ENCODE measurements at regions not wholly inside any gene's neighbourhood (a gene's known extent, or its start where the extent isn't known, plus 50 kb on each side); places are given as distances from the start of the nearest gene placed in this dataset.

- Histone ChIP-seq H3K36me3 (no peaks in the 10 kb centered on the region), H3K4me1 (peaks cover 5 to 11% (median 8%) of the 10 kb centered on the region in 3 donors), H3K27ac (no peak overlapping the region), H3K9me3 (no peaks in the 10 kb centered on the region), H3K27me3 (no peaks in the 10 kb centered on the region), H3K4me3 (no peak overlapping the region)
- intact Hi-C loops (cut with DNase I): no loop called here
- FAIRE-seq (no peak), DNase-seq (no peak), ATAC-seq (no peak)
- WGBS, 2 donors: 94 to 96% methylated on average over 6 of the region's 6 CpGs
- TF ChIP-seq CTCF (IDR thresholded peaks at IDR 0.05): no peak
These were observed 262.0 kb downstream of the FOXO1 start for GRCh38 chr13:40404407-40404806.

- Histone ChIP-seq H3K4me1 (peaks cover 5 to 11% (median 8%) of the 10 kb centered on the region in 3 donors), H3K4me3 (no peak overlapping the region), H3K27ac (no peak overlapping the region), H3K27me3 (no peaks in the 10 kb centered on the region), H3K36me3 (no peaks in the 10 kb centered on the region), H3K9me3 (no peaks in the 10 kb centered on the region)
- no peak for TF ChIP-seq CTCF (IDR thresholded peaks at IDR 0.05)
- DNase-seq (no peak), ATAC-seq (no peak), FAIRE-seq (no peak)
- WGBS, 2 donors: 92 to 96% methylated on average over 4 of the region's 4 CpGs
- intact Hi-C loops (cut with DNase I): no loop called here
These were observed 261.3 kb downstream of the FOXO1 start for GRCh38 chr13:40404967-40405716.

GRCh38 chr13:40406405-40407120 lies 259.9 kb downstream of the FOXO1 start:
- Histone ChIP-seq H3K36me3 (no peaks in the 10 kb centered on the region), H3K27ac (no peak overlapping the region), H3K4me3 (no peak overlapping the region), H3K4me1 (peaks cover 5 to 11% (median 8%) of the 10 kb centered on the region in 3 donors), H3K27me3 (no peaks in the 10 kb centered on the region), H3K9me3 (no peaks in the 10 kb centered on the region)
- DNase-seq (no peak), ATAC-seq (no peak), FAIRE-seq (no peak)
- no peak for TF ChIP-seq CTCF (IDR thresholded peaks at IDR 0.05)
- intact Hi-C loops (cut with DNase I): no loop called here
- 57 to 59% methylated on average over 6 of the region's 6 CpGs for WGBS, 2 donors

GRCh38 chr13:40407567-40407966 lies 258.9 kb downstream of the FOXO1 start:
- TF ChIP-seq CTCF (IDR thresholded peaks at IDR 0.05): no peak
- 95% methylated on average over 3 of the region's 3 CpGs for WGBS, 2 donors
- H3K9me3 ChIP-seq: no peaks in the 10 kb centered on the region
- H3K27ac ChIP-seq: no peak overlapping the region
- peaks cover 2 to 5% (median 5%) of the 10 kb centered on the region in 3 donors for H3K4me1 ChIP-seq
- intact Hi-C loops (cut with DNase I): no loop called here
- FAIRE-seq: no peak
- DNase-seq: no peak
- H3K4me3 ChIP-seq: no peak overlapping the region
- no peaks in the 10 kb centered on the region for H3K27me3 ChIP-seq
- H3K36me3 ChIP-seq: no peaks in the 10 kb centered on the region
- ATAC-seq: no peak

- H3K9me3 ChIP-seq: no peaks in the 10 kb centered on the region
- no peak overlapping the region for H3K27ac ChIP-seq
- WGBS, 2 donors: 88 to 90% methylated on average over 5 of the region's 5 CpGs
- no peaks in the 10 kb centered on the region for H3K27me3 ChIP-seq
- H3K4me1 ChIP-seq: no peaks in the 10 kb centered on the region
- H3K4me3 ChIP-seq: no peak overlapping the region
- DNase-seq: no peak
- TF ChIP-seq CTCF (IDR thresholded peaks at IDR 0.05): no peak
- no peaks in the 10 kb centered on the region for H3K36me3 ChIP-seq
- no peak for FAIRE-seq
- intact Hi-C loops (cut with DNase I): no loop called here
- no peak for ATAC-seq
These were observed 257.8 kb downstream of the FOXO1 start for GRCh38 chr13:40408602-40409001.

All from pancreas (tissue), 10 donors.